IPS DF 19.7 (cell line): ENCODE measurements at regions not wholly inside any gene's neighbourhood (a gene's known extent, or its start where the extent isn't known, plus 50 kb on each side); places are given as distances from the start of the nearest gene placed in this dataset.

Source experiments
- DNase-seq: peaks from one replicate; pipeline ENCODE4 v3.0.0-alpha.2; 2013; ENCODE audit warnings: low read depth, low spot score

GRCh38 chr4:17115583-17115982 lies 217.1 kb upstream of the LDB2 start:
- no peak for DNase-seq

GRCh38 chr4:17112292-17112659 lies 213.8 kb upstream of the LDB2 start:
- DNase-seq, result no peak

- no peak for DNase-seq
Measured at GRCh38 chr4:17109126-17109525, 210.7 kb upstream of the LDB2 start.

- DNase-seq, result no peak
Measured at GRCh38 chr4:17103231-17103630, 204.8 kb upstream of the LDB2 start.

GRCh38 chr4:17098996-17099395 lies 200.6 kb upstream of the LDB2 start:
- DNase-seq, result no peak

GRCh38 chr4:17098401-17098800 lies 200.0 kb upstream of the LDB2 start:
- no peak for DNase-seq

- DNase-seq, result no peak
Measured at GRCh38 chr4:17097362-17097761, 198.9 kb upstream of the LDB2 start.

- DNase-seq, result no peak
Measured at GRCh38 chr4:17096692-17097091, 198.2 kb upstream of the LDB2 start.

- DNase-seq, result no peak
Measured at GRCh38 chr4:17095771-17096170, 197.3 kb upstream of the LDB2 start.

GRCh38 chr4:17094876-17095210 lies 196.4 kb upstream of the LDB2 start:
- no peak for DNase-seq

- no peak for DNase-seq
Measured at GRCh38 chr4:17094159-17094875, 195.9 kb upstream of the LDB2 start.

GRCh38 chr4:17093481-17093880 lies 195.0 kb upstream of the LDB2 start:
- no peak for DNase-seq

- DNase-seq, result no peak
Measured at GRCh38 chr4:17092736-17093437, 194.4 kb upstream of the LDB2 start.

GRCh38 chr4:17091104-17091503 lies 192.7 kb upstream of the LDB2 start:
- no peak for DNase-seq

- DNase-seq, result no peak
Measured at GRCh38 chr4:17090063-17090462, 191.6 kb upstream of the LDB2 start.

GRCh38 chr4:17085416-17085815 lies 187.0 kb upstream of the LDB2 start:
- no peak for DNase-seq

- DNase-seq, result no peak
Measured at GRCh38 chr4:17082186-17082585, 183.7 kb upstream of the LDB2 start.

GRCh38 chr4:17081179-17081578 lies 182.7 kb upstream of the LDB2 start:
- no peak for DNase-seq

GRCh38 chr4:17077105-17077504 lies 178.7 kb upstream of the LDB2 start:
- no peak for DNase-seq

- DNase-seq, result no peak
Measured at GRCh38 chr4:17072483-17072882, 174.0 kb upstream of the LDB2 start.

GRCh38 chr4:17068891-17069290 lies 170.4 kb upstream of the LDB2 start:
- DNase-seq, result no peak

GRCh38 chr4:17068392-17068791 lies 169.9 kb upstream of the LDB2 start:
- DNase-seq, result no peak

GRCh38 chr4:17066972-17067371 lies 168.5 kb upstream of the LDB2 start:
- DNase-seq, result no peak

- no peak for DNase-seq
Measured at GRCh38 chr4:17066236-17066635, 167.8 kb upstream of the LDB2 start.
